ENCODE measurements at regions not wholly inside any gene's neighbourhood (a gene's known extent, or its start where the extent isn't known, plus 50 kb on each side); places are given as distances from the start of the nearest gene placed in this dataset.

DNA sequence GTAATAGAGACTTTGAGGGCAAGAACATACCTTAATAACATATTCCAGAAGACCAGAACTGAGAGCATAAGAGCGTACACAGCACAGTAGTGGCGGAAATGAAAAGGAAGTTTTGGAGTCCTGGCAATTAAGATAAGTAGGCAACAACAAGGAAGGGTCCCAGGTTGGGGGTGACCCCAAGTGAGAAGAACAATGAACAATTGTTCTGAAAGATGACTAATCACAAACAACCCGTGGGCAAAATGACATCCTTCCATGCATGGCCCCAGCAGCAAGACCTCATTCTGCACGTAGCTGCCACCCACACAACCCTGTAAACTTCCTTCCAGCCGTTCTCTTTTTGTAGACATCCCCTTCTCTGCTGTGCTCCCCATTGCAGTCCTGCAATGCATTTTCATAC, 384.4 kb upstream of the PABPC4L start:
- DNase-seq (no peak), ATAC-seq (no peak)
- intact Hi-C loops (cut with micrococcal nuclease): no loop called here
- Histone ChIP-seq H3F3A (ENCODE audit: low read length, unreplicated experiment) (no peaks in the 10 kb centered on the region), H3K27ac (ENCODE audit: low read length) (no peak overlapping the region), H3K9me3 (ENCODE audit: low read length) (no peaks in the 10 kb centered on the region), H3K9ac (ENCODE audit: low read length) (no peak overlapping the region), H3K9me2 (replicated peaks; ENCODE audit: low read length) (no peaks in the 10 kb centered on the region), H3K4me3 (ENCODE audit: low read length) (no peak overlapping the region), H3K4me1 (ENCODE audit: insufficient read depth, low read length) (no peaks in the 10 kb centered on the region), H3K79me2 (ENCODE audit: low read length) (no peaks in the 10 kb centered on the region), H2AFZ (ENCODE audit: low read length) (no peak overlapping the region), H3K36me3 (ENCODE audit: low read depth, low read length) (no peaks in the 10 kb centered on the region), H4K20me1 (ENCODE audit: low read length) (no peaks in the 10 kb centered on the region), H3K4me2 (ENCODE audit: low read length) (no peak overlapping the region), H3K27me3 (ENCODE audit: low read length) (no peaks in the 10 kb centered on the region)
- ChIA-PET POLR2A (ENCODE audit: unreplicated experiment) (no interaction called here), CTCF (no interaction called here)
- no TSS peak for BruUV-seq (replicated peaks)
- no peak for TF ChIP-seq CTCF (conservative IDR thresholded peaks at IDR 0.05; ENCODE audit: low read depth, low read length)
- no peak for TF ChIP-seq EZH2phosphoT487 (IDR thresholded peaks at IDR 0.05; ENCODE audit: borderline replicate concordance, low read length)
- TF ChIP-seq EZH2 (IDR thresholded peaks at IDR 0.05; ENCODE audit: low read length, unreplicated experiment): no peak

DNA sequence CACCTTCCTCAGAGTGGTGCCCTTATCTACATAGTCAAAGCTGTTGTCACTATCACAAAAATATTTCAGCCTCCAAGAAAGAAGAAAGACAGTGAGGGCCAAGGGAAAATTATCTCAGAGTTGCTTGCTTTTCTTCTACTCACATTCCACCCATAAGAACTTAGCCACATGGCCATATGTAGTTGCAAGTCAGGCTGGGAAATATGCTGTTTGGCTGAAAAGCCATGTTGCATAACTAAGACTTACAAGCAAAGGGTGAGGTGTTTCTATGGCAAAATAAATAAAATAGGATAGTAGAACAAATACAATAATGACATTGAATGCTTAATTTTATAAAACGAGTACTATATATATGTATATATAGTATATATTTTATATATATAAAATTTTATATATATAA, 365.9 kb upstream of the PABPC4L start:
- H3K4me1 ChIP-seq (ENCODE audit: insufficient read depth, low read length): no peaks in the 10 kb centered on the region
- no peak overlapping the region for H3K4me2 ChIP-seq (ENCODE audit: low read length)
- no peaks in the 10 kb centered on the region for H3K9me2 ChIP-seq (replicated peaks; ENCODE audit: low read length)
- H2AFZ ChIP-seq (ENCODE audit: low read length): no peak overlapping the region
- POLR2A ChIA-PET (ENCODE audit: unreplicated experiment): no interaction called here
- H3K4me3 ChIP-seq (ENCODE audit: low read length): no peak overlapping the region
- no peak overlapping the region for H3K27ac ChIP-seq (ENCODE audit: low read length)
- ATAC-seq: no peak
- H3K79me2 ChIP-seq (ENCODE audit: low read length): no peaks in the 10 kb centered on the region
- TF ChIP-seq EZH2phosphoT487 (IDR thresholded peaks at IDR 0.05; ENCODE audit: borderline replicate concordance, low read length) (no peak), EZH2 (IDR thresholded peaks at IDR 0.05; ENCODE audit: low read length, unreplicated experiment) (no peak), CTCF (conservative IDR thresholded peaks at IDR 0.05; ENCODE audit: low read depth, low read length) (no peak)
- DNase-seq: no peak
- H3K9me3 ChIP-seq (ENCODE audit: low read length): no peaks in the 10 kb centered on the region
- no peaks in the 10 kb centered on the region for H3K27me3 ChIP-seq (ENCODE audit: low read length)
- CTCF ChIA-PET: no interaction called here
- no peaks in the 10 kb centered on the region for H3F3A ChIP-seq (ENCODE audit: low read length, unreplicated experiment)
- no peaks in the 10 kb centered on the region for H4K20me1 ChIP-seq (ENCODE audit: low read length)
- intact Hi-C loops (cut with micrococcal nuclease): no loop called here
- no TSS peak for BruUV-seq (replicated peaks)
- H3K9ac ChIP-seq (ENCODE audit: low read length): no peak overlapping the region
- H3K36me3 ChIP-seq (ENCODE audit: low read depth, low read length): no peaks in the 10 kb centered on the region

DNA sequence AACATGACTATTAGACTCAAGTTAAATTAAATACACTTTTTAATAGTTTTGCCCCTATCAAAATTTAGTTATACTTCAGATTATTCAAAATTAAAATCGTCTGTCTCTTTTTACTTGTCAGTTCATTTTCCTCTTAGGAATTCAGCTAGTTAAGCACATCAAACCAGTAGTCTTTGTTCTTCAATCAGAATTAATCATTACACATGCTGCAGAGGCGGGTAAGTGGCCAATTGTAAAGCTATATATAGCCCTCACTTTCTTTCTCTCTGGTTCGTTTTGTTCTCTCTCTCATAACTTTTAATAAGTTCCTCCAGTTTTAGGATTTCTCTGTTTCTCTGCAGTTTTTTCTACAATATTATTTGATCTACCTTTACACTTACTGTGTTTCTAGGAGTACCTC, 359.1 kb upstream of the PABPC4L start:
- no peak overlapping the region for H2AFZ ChIP-seq (ENCODE audit: low read length)
- H3K79me2 ChIP-seq (ENCODE audit: low read length): no peaks in the 10 kb centered on the region
- H3K4me2 ChIP-seq (ENCODE audit: low read length): no peak overlapping the region
- H3K36me3 ChIP-seq (ENCODE audit: low read depth, low read length): no peaks in the 10 kb centered on the region
- intact Hi-C loops (cut with micrococcal nuclease): no loop called here
- ChIA-PET POLR2A (ENCODE audit: unreplicated experiment) (no interaction called here), CTCF (no interaction called here)
- H4K20me1 ChIP-seq (ENCODE audit: low read length): no peaks in the 10 kb centered on the region
- no peak for DNase-seq
- H3K4me3 ChIP-seq (ENCODE audit: low read length): no peak overlapping the region
- no peak for ATAC-seq
- TF ChIP-seq CTCF (conservative IDR thresholded peaks at IDR 0.05; ENCODE audit: low read depth, low read length) (no peak), EZH2phosphoT487 (IDR thresholded peaks at IDR 0.05; ENCODE audit: borderline replicate concordance, low read length) (no peak), EZH2 (IDR thresholded peaks at IDR 0.05; ENCODE audit: low read length, unreplicated experiment) (no peak)
- no peaks in the 10 kb centered on the region for H3K9me3 ChIP-seq (ENCODE audit: low read length)
- H3K27ac ChIP-seq (ENCODE audit: low read length): no peak overlapping the region
- H3K27me3 ChIP-seq (ENCODE audit: low read length): no peaks in the 10 kb centered on the region
- H3K4me1 ChIP-seq (ENCODE audit: insufficient read depth, low read length): no peaks in the 10 kb centered on the region
- BruUV-seq (replicated peaks): no TSS peak
- H3F3A ChIP-seq (ENCODE audit: low read length, unreplicated experiment): no peaks in the 10 kb centered on the region
- no peaks in the 10 kb centered on the region for H3K9me2 ChIP-seq (replicated peaks; ENCODE audit: low read length)
- no peak overlapping the region for H3K9ac ChIP-seq (ENCODE audit: low read length)

All from PC-3 (cell line).